DND-41 (cell line): ENCODE measurements at regions not wholly inside any gene's neighbourhood (a gene's known extent, or its start where the extent isn't known, plus 50 kb on each side); places are given as distances from the start of the nearest gene placed in this dataset.

Experiments used
- ATAC-seq: fragments of 200-7000 bp; cut with Tn5 transposase; 3 replicates; pipeline ENCODE4 v1.9.1; 2021; ENCODE audit warnings: low read depth; ENCODE audit not compliant: insufficient read depth
- DNase-seq: peaks from one replicate; pipeline ENCODE4 v3.0.0-alpha.2; 2020
- H2AFZ ChIP-seq: 2 replicates; pipeline ENCODE4 v1.6.0; 2012; ENCODE audit warnings: low read depth, low read length
- H3K27ac ChIP-seq: 2 replicates; pipeline ENCODE4 v1.5.1; 2012; ENCODE audit warnings: low read length, inconsistent platforms
- H3K27me3 ChIP-seq: fragments of 200-600 bp; sonication (generic); 2 replicates; pipeline ENCODE4 v1.6.0; 2012; ENCODE audit warnings: low read length, mild to moderate bottlenecking, inconsistent platforms; ENCODE audit not compliant: insufficient read depth, poor library complexity
- H3K36me3 ChIP-seq: 2 replicates; pipeline ENCODE4 v1.5.1; 2012; ENCODE audit warnings: low read length, inconsistent platforms; ENCODE audit not compliant: insufficient read depth
- H3K4me1 ChIP-seq: 2 replicates; pipeline ENCODE4 v1.5.1; 2012; ENCODE audit warnings: mild to moderate bottlenecking, low read length; ENCODE audit not compliant: insufficient read depth
- H3K4me2 ChIP-seq: 2 replicates; pipeline ENCODE4 v1.6.0; 2012; ENCODE audit warnings: mild to moderate bottlenecking, moderate library complexity, low read length, inconsistent platforms; ENCODE audit not compliant: insufficient read depth
- H3K4me3 ChIP-seq, 2 experiments: fragments of 200-600 bp in 1 of 2; shearing (Covaris generic) in 1 of 2; 2 replicates each; pipeline ENCODE4 v1.5.1; 2012 to 2016; ENCODE audit warnings: inconsistent platforms in 2 of 2, low read length in 2 of 2, mild to moderate bottlenecking in 2 of 2, low read depth in 1 of 2, moderate library complexity in 1 of 2
- H3K79me2 ChIP-seq: 2 replicates; pipeline ENCODE4 v1.6.0; 2012; ENCODE audit warnings: low read length, inconsistent platforms; ENCODE audit not compliant: insufficient read depth
- H3K9ac ChIP-seq: 2 replicates; pipeline ENCODE4 v1.6.0; 2012; ENCODE audit warnings: low read depth, mild to moderate bottlenecking, inconsistent platforms, low read length, moderate library complexity
- H3K9me3 ChIP-seq: 2 replicates; pipeline ENCODE4 v1.5.1; 2012; ENCODE audit warnings: low read length, moderate library complexity, mild to moderate bottlenecking, inconsistent platforms; ENCODE audit not compliant: insufficient read depth, severe bottlenecking
- H4K20me1 ChIP-seq: 2 replicates; pipeline ENCODE4 v1.6.0; 2012; ENCODE audit warnings: low read length; ENCODE audit not compliant: insufficient read depth
- CTCF ChIP-seq: IDR thresholded peaks from 2 replicates; pipeline ENCODE4 v1.5.1; 2012; ENCODE audit warnings: borderline replicate concordance, low read length, moderate library complexity, mild to moderate bottlenecking; ENCODE audit not compliant: poor library complexity, severe bottlenecking; ENCODE audit errors: extremely low read depth
- EZH2 ChIP-seq: IDR thresholded peaks from 3 replicates; pipeline ENCODE4 v1.6.1; 2012; ENCODE audit warnings: borderline replicate concordance, low read depth, mild to moderate bottlenecking, moderate library complexity, low read length, inconsistent platforms; ENCODE audit not compliant: severe bottlenecking

- Histone ChIP-seq H3K27me3 (no peaks in the 10 kb centered on the region), H3K4me3 (no peak overlapping the region), H3K4me1 (no peaks in the 10 kb centered on the region), H2AFZ (no peak overlapping the region), H3K9me3 (no peaks in the 10 kb centered on the region), H3K9ac (no peak overlapping the region), H3K79me2 (no peaks in the 10 kb centered on the region), H3K36me3 (no peaks in the 10 kb centered on the region), H3K4me2 (no peak overlapping the region), H3K27ac (no peak overlapping the region), H4K20me1 (no peaks in the 10 kb centered on the region)
- ATAC-seq (no peak), DNase-seq (no peak)
- TF ChIP-seq CTCF (no peak), EZH2 (no peak)
These were observed 437.8 kb upstream of the BCHE start for GRCh38 chr3:166275024-166275390.

- DNase-seq = no peak
- no peak overlapping the region for H2AFZ ChIP-seq
- H3K9ac ChIP-seq = no peak overlapping the region
- no peaks in the 10 kb centered on the region for H4K20me1 ChIP-seq
- H3K4me1 ChIP-seq = no peaks in the 10 kb centered on the region
- H3K27ac ChIP-seq = no peak overlapping the region
- no peaks in the 10 kb centered on the region for H3K79me2 ChIP-seq
- H3K4me2 ChIP-seq = no peak overlapping the region
- no peak for ATAC-seq
- no peaks in the 10 kb centered on the region for H3K27me3 ChIP-seq
- no peaks in the 10 kb centered on the region for H3K36me3 ChIP-seq
- no peak for TF ChIP-seq CTCF
- TF ChIP-seq EZH2 = no peak
- no peaks in the 10 kb centered on the region for H3K9me3 ChIP-seq
- H3K4me3 ChIP-seq = no peak overlapping the region
These were observed 437.3 kb upstream of the BCHE start for GRCh38 chr3:166274351-166275023.

- ATAC-seq (no peak), DNase-seq (no peak)
- H3K36me3 ChIP-seq = no peaks in the 10 kb centered on the region
- no peaks in the 10 kb centered on the region for H3K9me3 ChIP-seq
- H3K4me2 ChIP-seq = no peak overlapping the region
- H3K79me2 ChIP-seq = no peaks in the 10 kb centered on the region
- TF ChIP-seq EZH2 (no peak), CTCF (no peak)
- H3K27me3 ChIP-seq = no peaks in the 10 kb centered on the region
- no peak overlapping the region for H3K27ac ChIP-seq
- no peak overlapping the region for H3K4me3 ChIP-seq
- H4K20me1 ChIP-seq = no peaks in the 10 kb centered on the region
- no peaks in the 10 kb centered on the region for H3K4me1 ChIP-seq
- no peak overlapping the region for H3K9ac ChIP-seq
- no peak overlapping the region for H2AFZ ChIP-seq
These were observed 433.2 kb upstream of the BCHE start for GRCh38 chr3:166270429-166270828.
